Body of pancreas (tissue), 4 donors: ENCODE measurements at regions not wholly inside any gene's neighbourhood (a gene's known extent, or its start where the extent isn't known, plus 50 kb on each side); places are given as distances from the start of the nearest gene placed in this dataset.

Source experiments
- POLR2A ChIP-seq, 3 donors: fragments of 450-650 bp; IDR thresholded peaks; one replicate each; pipeline ENCODE4 v1.6.1; 2016; ENCODE audit warnings: antibody characterized with exemption in 3 of 3, mild to moderate bottlenecking in 2 of 3
- TF ChIP-seq, protein P1 (sequence below), 7 experiments: fragments of 450-650 bp in 4 of 7; fragments of 200-600 bp in 3 of 7; sonication (generic) in 3 of 7; IDR thresholded peaks; one replicate each; pipeline ENCODE4 v1.5.1; 2016 to 2019; ENCODE audit warnings: antibody characterized with exemption in 7 of 7

DNA sequence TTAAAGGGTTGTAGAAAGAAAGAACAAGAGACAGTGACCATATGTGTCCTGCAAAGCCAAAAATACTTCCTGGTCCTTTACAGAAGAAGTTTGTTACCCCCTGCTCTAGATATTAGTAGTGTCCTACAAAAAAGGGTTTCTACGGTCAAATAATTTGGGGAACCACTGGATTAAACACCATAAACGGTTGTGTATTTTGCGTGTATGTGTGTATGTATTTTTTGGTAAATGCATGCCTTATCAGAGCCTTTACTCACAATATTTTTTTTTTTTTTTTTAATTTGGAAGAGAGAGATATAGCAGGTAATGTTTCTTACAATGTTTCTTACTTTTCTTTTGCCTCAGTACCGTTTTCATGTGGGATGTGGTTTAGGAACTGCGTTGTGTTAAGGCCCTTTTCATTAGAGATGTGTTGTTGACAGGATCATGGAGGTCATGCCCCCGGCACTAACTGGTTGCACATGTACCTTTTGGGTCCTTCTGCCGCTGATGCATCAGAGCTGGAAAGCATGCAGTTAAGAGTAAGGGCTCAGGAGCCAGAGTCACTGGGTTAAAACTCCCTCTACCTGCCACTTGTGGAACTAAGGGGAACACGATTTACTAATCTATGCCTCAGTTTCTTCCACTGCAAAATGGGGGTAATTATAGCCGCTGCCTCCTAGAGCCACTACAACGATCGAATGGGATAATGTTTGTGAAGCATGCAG, 234.6 kb upstream of the KAZN start:
- TF ChIP-seq, protein P1, sequence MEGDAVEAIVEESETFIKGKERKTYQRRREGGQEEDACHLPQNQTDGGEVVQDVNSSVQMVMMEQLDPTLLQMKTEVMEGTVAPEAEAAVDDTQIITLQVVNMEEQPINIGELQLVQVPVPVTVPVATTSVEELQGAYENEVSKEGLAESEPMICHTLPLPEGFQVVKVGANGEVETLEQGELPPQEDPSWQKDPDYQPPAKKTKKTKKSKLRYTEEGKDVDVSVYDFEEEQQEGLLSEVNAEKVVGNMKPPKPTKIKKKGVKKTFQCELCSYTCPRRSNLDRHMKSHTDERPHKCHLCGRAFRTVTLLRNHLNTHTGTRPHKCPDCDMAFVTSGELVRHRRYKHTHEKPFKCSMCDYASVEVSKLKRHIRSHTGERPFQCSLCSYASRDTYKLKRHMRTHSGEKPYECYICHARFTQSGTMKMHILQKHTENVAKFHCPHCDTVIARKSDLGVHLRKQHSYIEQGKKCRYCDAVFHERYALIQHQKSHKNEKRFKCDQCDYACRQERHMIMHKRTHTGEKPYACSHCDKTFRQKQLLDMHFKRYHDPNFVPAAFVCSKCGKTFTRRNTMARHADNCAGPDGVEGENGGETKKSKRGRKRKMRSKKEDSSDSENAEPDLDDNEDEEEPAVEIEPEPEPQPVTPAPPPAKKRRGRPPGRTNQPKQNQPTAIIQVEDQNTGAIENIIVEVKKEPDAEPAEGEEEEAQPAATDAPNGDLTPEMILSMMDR (IDR thresholded peaks at IDR 0.05): no peak
- no peak for TF ChIP-seq POLR2A (IDR thresholded peaks at IDR 0.05)
